Activated T-helper 1 cell treated with anti-CD3 and anti-CD28 coated beads, Interleukin-12 subunit alpha, Interleukin-12 subunit beta, Interleukin-2, Interleukin-4 antibody, amounts not matched to agents 30 ng/mL and 10 ng/mL and 1 ng/mL, durations not matched to agents 14 hours and 24 hours and 36 hours (primary cell): ENCODE measurements at regions not wholly inside any gene's neighbourhood (a gene's known extent, or its start where the extent isn't known, plus 50 kb on each side); places are given as distances from the start of the nearest gene placed in this dataset.
"Not testable (repeated sequence)": the region's sequence is repeated elsewhere in the genome, so short reads cannot be mapped to it uniquely, and the experiment has no call there.

ENCODE experiments used
- DNase-seq: peaks from one replicate; pipeline ENCODE4 v3.0.0; 2021; ENCODE audit warnings: low spot score
- H3K27ac Mint-ChIP-seq: one replicate; pipeline ENCODE4 v1.8.0; 2021; ENCODE audit warnings: mild to moderate bottlenecking, mixed read lengths
- H3K27me3 Mint-ChIP-seq: one replicate; pipeline ENCODE4 v1.8.0; 2022; ENCODE audit warnings: mild to moderate bottlenecking, moderate library complexity, mixed read lengths; ENCODE audit not compliant: insufficient read depth
- H3K36me3 Mint-ChIP-seq: one replicate; pipeline ENCODE4 v1.8.0; 2021; ENCODE audit warnings: low read depth, mixed read lengths
- H3K4me1 Mint-ChIP-seq: one replicate; pipeline ENCODE4 v1.8.0; 2021; ENCODE audit warnings: low read depth, mixed read lengths
- H3K4me3 Mint-ChIP-seq: one replicate; pipeline ENCODE4 v1.8.0; 2021; ENCODE audit warnings: mild to moderate bottlenecking, moderate library complexity, mixed read lengths
- H3K9me3 Mint-ChIP-seq: one replicate; pipeline ENCODE4 v1.8.0; 2021; ENCODE audit warnings: mixed read lengths
- intact Hi-C: fragments of 100-400 bp; cut with micrococcal nuclease; formaldehyde crosslinking; loops from one replicate; pipeline ENCODE4 v1.15.1; 2024

DNA sequence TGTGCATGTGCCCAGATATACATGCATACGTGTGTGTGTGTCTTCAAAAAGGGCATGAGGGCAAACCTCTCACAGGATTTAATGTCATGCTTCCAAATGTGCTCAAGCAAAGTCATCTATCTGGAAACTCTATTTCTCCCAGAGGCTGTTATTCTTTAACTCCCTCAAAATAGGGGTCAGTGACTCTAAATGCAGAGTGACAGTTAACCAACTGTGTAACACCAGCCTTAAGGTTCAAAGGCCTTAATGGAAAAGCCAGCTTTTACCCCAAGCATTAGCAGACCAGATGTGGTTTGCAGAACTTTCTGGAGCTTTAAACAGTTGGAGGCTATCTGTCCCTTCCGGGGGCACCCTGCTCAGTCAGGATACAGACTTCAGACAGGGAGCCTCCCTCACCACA lies 70.4 kb upstream of the SLC7A14 start:
- Mint-ChIP-seq H3K4me3 (no peak overlapping the region), H3K9me3 (no peaks in the 10 kb centered on the region), H3K4me1 (no peaks in the 10 kb centered on the region), H3K27me3 (peaks cover 1% of the 10 kb centered on the region), H3K27ac (no peak overlapping the region), H3K36me3 (no peaks in the 10 kb centered on the region)
- no peak for DNase-seq
- intact Hi-C loops = no loop called here

GRCh38 chr3:170653801-170654200 lies 67.9 kb upstream of the SLC7A14 start:
- no peaks in the 10 kb centered on the region for H3K4me1 Mint-ChIP-seq
- intact Hi-C loops = no loop called here
- DNase-seq = no peak
- peaks cover 1% of the 10 kb centered on the region for H3K27me3 Mint-ChIP-seq
- H3K4me3 Mint-ChIP-seq = no peak overlapping the region
- no peaks in the 10 kb centered on the region for H3K36me3 Mint-ChIP-seq
- no peak overlapping the region for H3K27ac Mint-ChIP-seq
- H3K9me3 Mint-ChIP-seq = no peaks in the 10 kb centered on the region

- Mint-ChIP-seq H3K4me3 (no peak overlapping the region), H3K4me1 (no peaks in the 10 kb centered on the region), H3K36me3 (no peaks in the 10 kb centered on the region), H3K27me3 (no peaks in the 10 kb centered on the region), H3K9me3 (no peaks in the 10 kb centered on the region), H3K27ac (no peak overlapping the region)
- intact Hi-C loops = no loop called here
- no peak for DNase-seq
Observed at GRCh38 chr3:170651260-170651845, 65.5 kb upstream of the SLC7A14 start.

DNA sequence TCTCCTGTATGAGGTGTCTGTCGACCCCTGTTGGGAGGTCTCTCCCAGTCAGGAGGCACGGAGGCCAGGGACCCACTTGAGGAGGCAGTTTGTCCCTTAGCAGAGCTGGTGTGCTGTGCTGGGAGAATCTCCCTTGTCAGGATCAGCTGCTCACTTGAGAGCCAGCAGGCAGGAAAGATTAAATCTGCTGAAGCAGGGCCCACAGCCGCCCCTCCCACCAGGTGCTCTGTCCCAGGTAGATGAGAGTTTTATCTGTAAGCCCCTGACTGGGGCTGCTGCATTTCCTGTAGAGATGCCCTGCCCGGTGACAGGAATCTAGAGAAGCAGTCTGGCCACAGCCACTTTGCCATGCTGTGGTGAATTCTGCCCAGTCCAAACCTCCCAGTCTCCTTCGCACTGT lies 64.7 kb upstream of the SLC7A14 start:
- H3K27me3 Mint-ChIP-seq, H3K4me1 Mint-ChIP-seq, H3K36me3 Mint-ChIP-seq, DNase-seq, intact Hi-C loops, H3K9me3 Mint-ChIP-seq, H3K4me3 Mint-ChIP-seq, H3K27ac Mint-ChIP-seq: not testable (repeated sequence)

DNA sequence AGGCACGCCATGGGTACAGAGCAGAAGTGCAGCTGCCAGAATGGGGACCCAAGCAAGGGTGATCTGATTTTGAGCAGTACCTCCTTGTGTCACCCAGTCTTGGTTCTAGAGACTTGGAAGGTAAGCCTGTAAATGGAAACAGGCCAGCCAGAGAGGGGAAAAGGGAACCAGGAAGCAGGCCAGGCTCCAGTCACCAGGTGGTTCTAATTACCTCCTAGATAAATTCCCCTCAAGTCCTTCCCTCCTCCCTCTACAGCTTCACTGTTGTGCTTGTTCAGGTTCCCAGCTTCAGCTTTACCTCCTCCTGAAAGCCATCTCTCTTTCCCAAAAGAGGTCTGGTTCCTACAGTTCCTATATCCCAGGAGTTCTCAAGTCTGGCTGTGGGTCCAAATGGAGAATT lies 58.8 kb upstream of the SLC7A14 start:
- Mint-ChIP-seq H3K27ac (no peak overlapping the region), H3K4me3 (no peak overlapping the region), H3K4me1 (no peaks in the 10 kb centered on the region), H3K36me3 (no peaks in the 10 kb centered on the region), H3K27me3 (no peaks in the 10 kb centered on the region), H3K9me3 (peaks cover 4% of the 10 kb centered on the region)
- DNase-seq = no peak
- intact Hi-C loops = no loop called here

- Mint-ChIP-seq H3K36me3 (no peaks in the 10 kb centered on the region), H3K27me3 (no peaks in the 10 kb centered on the region), H3K27ac (no peak overlapping the region), H3K4me1 (no peaks in the 10 kb centered on the region), H3K4me3 (no peak overlapping the region), H3K9me3 (peaks cover 4% of the 10 kb centered on the region)
- intact Hi-C loops = no loop called here
- no peak for DNase-seq
Observed at GRCh38 chr3:170643831-170644230, 58.0 kb upstream of the SLC7A14 start.

DNA sequence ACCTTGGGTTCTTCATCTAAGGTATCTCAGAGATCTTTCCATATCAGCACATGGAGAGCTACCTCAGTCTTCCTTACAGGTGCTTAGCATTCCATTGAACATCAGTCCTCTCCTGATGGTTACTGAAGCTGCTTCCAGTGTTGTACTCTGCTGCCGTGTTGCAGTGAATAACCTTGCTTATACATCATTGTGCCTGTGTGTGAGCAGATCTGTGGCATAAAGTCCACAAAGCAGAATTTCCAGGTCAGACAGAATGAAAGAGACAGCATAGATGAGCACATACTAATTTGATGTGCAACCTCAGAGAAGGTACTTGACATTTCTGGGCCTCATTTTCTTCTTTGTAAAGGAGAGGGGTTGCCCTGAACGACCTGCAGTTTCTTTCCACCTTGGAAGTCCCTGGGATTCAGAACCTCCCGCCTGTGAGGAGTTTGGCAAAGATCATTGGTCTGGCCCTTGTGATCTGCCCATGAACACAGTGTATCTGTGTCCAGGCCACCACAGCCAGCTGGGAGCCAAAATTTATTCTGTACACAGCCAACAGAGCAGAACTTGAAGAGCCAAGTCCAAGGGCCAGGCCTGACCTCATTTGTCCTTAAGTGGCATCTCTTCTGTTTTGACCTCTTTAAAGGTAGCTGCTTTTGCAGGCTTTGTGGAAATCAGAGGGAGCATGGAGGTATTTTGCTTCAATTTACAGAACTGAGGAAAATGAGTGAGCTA lies 57.2 kb upstream of the SLC7A14 start:
- H3K36me3 Mint-ChIP-seq = no peaks in the 10 kb centered on the region
- intact Hi-C loops = no loop called here
- H3K27ac Mint-ChIP-seq = no peak overlapping the region
- no peak for DNase-seq
- H3K4me3 Mint-ChIP-seq = no peak overlapping the region
- peaks cover 4% of the 10 kb centered on the region for H3K9me3 Mint-ChIP-seq
- H3K27me3 Mint-ChIP-seq = no peaks in the 10 kb centered on the region
- H3K4me1 Mint-ChIP-seq = no peaks in the 10 kb centered on the region

- Mint-ChIP-seq H3K4me3 (no peak overlapping the region), H3K36me3 (no peaks in the 10 kb centered on the region), H3K9me3 (peaks cover 4% of the 10 kb centered on the region), H3K27ac (no peak overlapping the region), H3K4me1 (no peaks in the 10 kb centered on the region), H3K27me3 (no peaks in the 10 kb centered on the region)
- intact Hi-C loops = no loop called here
- DNase-seq = no peak
Observed at GRCh38 chr3:170641510-170642236, 55.8 kb upstream of the SLC7A14 start.

DNA sequence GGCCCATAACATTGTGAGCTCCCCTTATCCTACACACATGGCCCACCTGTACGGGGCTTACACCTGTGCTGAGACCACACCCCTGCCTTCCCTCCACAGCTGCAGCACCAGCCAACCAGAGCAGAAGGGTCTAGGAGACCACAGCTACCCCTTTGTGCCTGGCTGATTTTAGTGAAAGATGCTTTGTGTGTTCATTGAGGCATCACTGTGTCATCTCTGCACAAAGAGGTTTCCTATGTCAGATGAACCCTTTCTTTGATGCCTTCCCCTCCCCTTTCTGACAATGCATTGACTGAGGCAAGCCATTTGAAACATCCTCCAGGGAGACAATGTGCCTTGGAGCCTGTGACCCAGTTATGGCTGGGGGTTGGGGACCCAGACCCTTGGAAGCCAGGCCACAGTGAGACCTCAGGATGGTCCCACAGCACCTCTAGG lies 54.9 kb upstream of the SLC7A14 start:
- no peaks in the 10 kb centered on the region for H3K4me1 Mint-ChIP-seq
- H3K4me3 Mint-ChIP-seq = no peak overlapping the region
- DNase-seq = no peak
- H3K27ac Mint-ChIP-seq = no peak overlapping the region
- H3K27me3 Mint-ChIP-seq = no peaks in the 10 kb centered on the region
- peaks cover 4% of the 10 kb centered on the region for H3K9me3 Mint-ChIP-seq
- intact Hi-C loops = no loop called here
- no peaks in the 10 kb centered on the region for H3K36me3 Mint-ChIP-seq

GRCh38 chr3:170638988-170639387 lies 53.1 kb upstream of the SLC7A14 start:
- Mint-ChIP-seq H3K4me1 (no peaks in the 10 kb centered on the region), H3K9me3 (peaks cover 4% of the 10 kb centered on the region), H3K27ac (no peak overlapping the region)

GRCh38 chr3:170637306-170637705 lies 51.4 kb upstream of the SLC7A14 start:
- intact Hi-C loops = no loop called here
- no peak overlapping the region for H3K27ac Mint-ChIP-seq
- no peaks in the 10 kb centered on the region for H3K9me3 Mint-ChIP-seq
- no peaks in the 10 kb centered on the region for H3K27me3 Mint-ChIP-seq
- H3K36me3 Mint-ChIP-seq = no peaks in the 10 kb centered on the region
- H3K4me1 Mint-ChIP-seq = no peaks in the 10 kb centered on the region
- H3K4me3 Mint-ChIP-seq = no peak overlapping the region
- DNase-seq = no peak

More at GRCh38 chr3:170638988-170639387, 53.1 kb upstream of the SLC7A14 start:
- intact Hi-C loops = no loop called here
- no peaks in the 10 kb centered on the region for H3K27me3 Mint-ChIP-seq
- no peaks in the 10 kb centered on the region for H3K36me3 Mint-ChIP-seq
- no peak overlapping the region for H3K4me3 Mint-ChIP-seq
- DNase-seq = no peak

- Mint-ChIP-seq H3K27ac (no peak overlapping the region), H3K4me1 (no peaks in the 10 kb centered on the region), H3K27me3 (no peaks in the 10 kb centered on the region), H3K4me3 (no peak overlapping the region), H3K36me3 (no peaks in the 10 kb centered on the region), H3K9me3 (no peaks in the 10 kb centered on the region)
- no peak for DNase-seq
- intact Hi-C loops = no loop called here
Observed at GRCh38 chr3:170636400-170636973, 50.6 kb upstream of the SLC7A14 start.
